Breast epithelium (tissue), 3 donors: ENCODE measurements at regions not wholly inside any gene's neighbourhood (a gene's known extent, or its start where the extent isn't known, plus 50 kb on each side); places are given as distances from the start of the nearest gene placed in this dataset.

Experiments used
- CTCF ChIP-seq, 3 donors: fragments of 450-650 bp; IDR thresholded peaks; one replicate each; pipeline ENCODE4 v1.5.1; 2016 to 2017; ENCODE audit warnings: antibody characterized with exemption in 3 of 3, mild to moderate bottlenecking in 3 of 3, moderate library complexity in 3 of 3
- POLR2A ChIP-seq: fragments of 450-650 bp; IDR thresholded peaks from one replicate; pipeline ENCODE4 v1.6.1; 2016; ENCODE audit warnings: antibody characterized with exemption, mild to moderate bottlenecking, moderate library complexity

DNA sequence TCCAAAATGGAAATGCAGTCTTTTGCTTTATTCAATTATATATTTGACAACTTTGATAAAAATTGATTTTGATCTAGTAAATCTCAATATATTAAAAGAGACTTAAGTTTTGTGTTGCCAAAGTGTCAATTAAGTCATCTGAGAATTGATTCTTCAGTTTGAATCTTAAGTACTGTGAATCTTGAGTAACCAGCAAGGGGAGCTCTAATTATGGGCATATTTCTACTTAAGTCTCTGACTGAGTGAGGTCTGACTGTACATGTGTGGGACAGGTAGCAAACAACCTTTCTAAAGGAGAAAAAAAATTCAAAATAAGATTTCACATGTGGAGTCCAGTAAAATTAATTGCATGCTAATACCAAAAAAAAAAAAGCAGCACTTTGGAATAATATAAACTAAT is 503.7 kb upstream of the SLC8A1 start:
- TF ChIP-seq POLR2A = no peak
- TF ChIP-seq CTCF (IDR thresholded peaks at IDR 0.05) = no peak
